NCI-H1092 (cell line): ENCODE measurements at regions not wholly inside any gene's neighbourhood (a gene's known extent, or its start where the extent isn't known, plus 50 kb on each side); places are given as distances from the start of the nearest gene placed in this dataset.
"Not testable (repeated sequence)": the region's sequence is repeated elsewhere in the genome, so short reads cannot be mapped to it uniquely, and the experiment has no call there.

Source experiments
- DNase-seq: peaks from one replicate; lab custom pipeline; 2025; lab: John Stamatoyannopoulos, UW

- no peak for DNase-seq
Observed at GRCh38 chr5:2569774-2570542, 181.5 kb downstream of the IRX2 start.

DNA sequence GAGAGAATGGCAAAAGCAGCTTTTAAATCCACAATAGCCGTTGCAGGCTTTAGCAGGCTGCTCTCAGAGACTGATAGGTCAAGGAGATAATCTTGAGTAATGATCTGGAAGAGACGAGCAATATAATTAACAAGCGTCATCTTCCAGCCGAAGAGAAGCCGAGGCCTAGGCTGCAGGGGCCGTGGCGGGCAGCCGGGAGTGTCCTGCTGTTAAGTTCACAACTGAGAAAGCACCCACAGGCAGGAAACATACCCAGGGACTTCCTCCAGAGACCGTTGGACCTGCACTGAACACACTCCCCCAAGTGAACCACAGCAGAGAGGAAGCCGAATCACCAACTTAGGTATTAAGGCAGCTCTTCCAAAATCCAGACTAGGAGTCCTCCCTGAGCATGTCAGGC is 182.3 kb downstream of the IRX2 start:
- no peak for DNase-seq

GRCh38 chr5:2566284-2566683 is 185.2 kb downstream of the IRX2 start:
- DNase-seq: no peak

DNA sequence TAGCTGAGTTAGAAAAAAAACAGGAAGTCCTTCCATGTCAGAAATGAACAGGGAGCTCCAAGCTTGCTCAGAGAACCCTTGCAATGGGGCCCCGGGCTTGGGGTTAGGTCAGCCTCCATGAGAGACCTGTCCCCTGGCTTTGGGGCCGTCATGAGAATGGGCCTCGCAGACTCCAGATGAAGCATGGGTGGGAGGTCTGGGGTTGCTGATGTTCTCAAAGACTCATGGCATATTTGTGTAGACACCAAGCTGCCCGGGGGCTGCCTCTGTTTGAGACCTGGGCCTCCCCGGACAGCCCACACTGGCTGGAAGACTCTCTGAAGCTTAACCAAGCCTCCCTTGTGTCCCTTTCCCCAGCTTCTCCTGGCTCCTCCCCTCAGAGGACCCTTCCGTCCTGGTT is 186.3 kb downstream of the IRX2 start:
- DNase-seq: no peak

- no peak for DNase-seq
Observed at GRCh38 chr5:2563046-2563445, 188.4 kb downstream of the IRX2 start.

GRCh38 chr5:2562036-2562435 is 189.4 kb downstream of the IRX2 start:
- DNase-seq: no peak

GRCh38 chr5:2560435-2560834 is 191.0 kb downstream of the IRX2 start:
- DNase-seq: no peak

DNA sequence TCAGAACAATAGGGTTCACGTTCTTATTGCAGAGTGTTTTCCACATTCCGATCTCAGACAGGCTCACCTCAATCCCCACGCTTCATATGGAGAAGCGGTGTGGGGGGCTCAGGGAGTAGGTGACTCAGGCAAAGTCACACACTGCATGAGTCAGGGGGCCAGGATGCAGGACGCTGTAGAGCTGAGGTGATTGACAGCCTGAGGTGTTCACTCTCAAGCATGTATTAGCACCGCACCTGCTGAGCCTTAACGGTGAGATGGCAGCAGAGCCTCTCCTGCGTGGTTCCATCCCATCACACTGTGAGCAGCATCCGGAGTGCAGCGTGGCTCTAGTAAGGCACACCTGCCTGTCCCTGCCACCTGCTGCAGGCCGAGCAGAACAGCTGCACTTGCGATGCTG is 194.0 kb downstream of the IRX2 start:
- no peak for DNase-seq

GRCh38 chr5:2556375-2556966 is 195.0 kb downstream of the IRX2 start:
- no peak for DNase-seq

GRCh38 chr5:2553611-2554010 is 197.9 kb downstream of the IRX2 start:
- DNase-seq: no peak

DNA sequence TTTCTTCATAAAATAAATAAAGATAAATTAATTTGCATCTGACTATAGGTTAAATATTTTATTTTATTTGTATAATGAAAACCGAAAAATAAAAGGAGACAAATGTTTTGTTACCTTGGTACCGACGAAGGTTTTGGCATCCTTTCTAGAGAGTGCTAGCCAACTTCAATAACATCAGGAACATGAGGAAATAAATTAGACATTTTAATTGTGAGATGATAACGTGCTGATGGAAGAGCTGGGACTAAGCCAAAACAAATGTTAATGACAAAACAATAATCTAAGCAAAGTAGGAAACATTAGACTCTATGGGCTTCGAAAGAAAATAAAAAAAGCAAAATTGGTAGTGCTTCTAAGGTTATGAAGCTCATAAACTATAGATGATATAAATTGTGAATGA is 201.0 kb downstream of the IRX2 start:
- peak; percentile 47 for DNase-seq

- no peak for DNase-seq
Observed at GRCh38 chr5:2549900-2550299, 201.6 kb downstream of the IRX2 start.

DNA sequence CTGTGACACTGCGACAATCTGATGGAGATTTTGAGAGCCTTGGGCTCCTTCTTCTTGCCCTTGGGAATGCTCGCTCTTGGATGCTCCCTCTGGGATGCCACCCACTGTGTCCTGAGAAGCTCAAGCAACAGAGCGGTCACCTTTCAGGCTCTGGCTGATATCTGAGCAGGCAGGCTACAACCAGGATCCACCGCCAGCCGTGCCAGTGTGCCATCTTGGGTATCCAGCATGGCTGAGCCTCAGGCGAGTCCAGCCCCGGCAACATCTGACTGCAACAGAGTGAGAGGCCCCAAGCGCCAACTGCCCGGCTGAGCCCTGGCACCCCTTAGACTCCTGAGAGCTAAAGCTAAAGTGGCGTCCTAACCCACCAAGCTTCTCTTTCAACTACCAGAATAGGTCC is 202.1 kb downstream of the IRX2 start:
- DNase-seq: no peak

- no peak for DNase-seq
Observed at GRCh38 chr5:2546938-2547337, 204.5 kb downstream of the IRX2 start.

GRCh38 chr5:2544003-2544402 is 207.5 kb downstream of the IRX2 start:
- DNase-seq: no peak

- no peak for DNase-seq
Observed at GRCh38 chr5:2542821-2543220, 208.7 kb downstream of the IRX2 start.

- no peak for DNase-seq
Observed at GRCh38 chr5:2542026-2542425, 209.5 kb downstream of the IRX2 start.

DNA sequence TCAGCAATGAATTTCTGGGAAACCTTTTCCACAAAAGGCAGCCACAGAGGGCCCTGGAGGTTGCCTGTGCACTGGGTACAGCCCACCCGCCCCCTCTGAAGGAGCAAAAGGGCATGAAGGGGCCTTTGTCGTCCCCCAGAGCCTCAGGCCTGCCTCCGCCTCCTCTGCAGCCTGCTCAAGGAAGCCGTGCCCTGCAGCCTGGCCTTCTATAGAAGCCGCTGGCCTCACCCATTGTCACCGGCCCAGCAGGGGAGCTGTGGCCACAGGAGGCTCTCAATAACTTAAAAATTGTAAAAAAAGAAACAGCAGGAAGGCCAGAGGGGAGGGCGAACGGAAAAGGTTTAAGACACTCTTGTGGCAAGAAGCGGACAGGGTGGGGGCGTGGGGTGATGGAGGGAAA is 213.3 kb downstream of the IRX2 start:
- DNase-seq: no peak

DNA sequence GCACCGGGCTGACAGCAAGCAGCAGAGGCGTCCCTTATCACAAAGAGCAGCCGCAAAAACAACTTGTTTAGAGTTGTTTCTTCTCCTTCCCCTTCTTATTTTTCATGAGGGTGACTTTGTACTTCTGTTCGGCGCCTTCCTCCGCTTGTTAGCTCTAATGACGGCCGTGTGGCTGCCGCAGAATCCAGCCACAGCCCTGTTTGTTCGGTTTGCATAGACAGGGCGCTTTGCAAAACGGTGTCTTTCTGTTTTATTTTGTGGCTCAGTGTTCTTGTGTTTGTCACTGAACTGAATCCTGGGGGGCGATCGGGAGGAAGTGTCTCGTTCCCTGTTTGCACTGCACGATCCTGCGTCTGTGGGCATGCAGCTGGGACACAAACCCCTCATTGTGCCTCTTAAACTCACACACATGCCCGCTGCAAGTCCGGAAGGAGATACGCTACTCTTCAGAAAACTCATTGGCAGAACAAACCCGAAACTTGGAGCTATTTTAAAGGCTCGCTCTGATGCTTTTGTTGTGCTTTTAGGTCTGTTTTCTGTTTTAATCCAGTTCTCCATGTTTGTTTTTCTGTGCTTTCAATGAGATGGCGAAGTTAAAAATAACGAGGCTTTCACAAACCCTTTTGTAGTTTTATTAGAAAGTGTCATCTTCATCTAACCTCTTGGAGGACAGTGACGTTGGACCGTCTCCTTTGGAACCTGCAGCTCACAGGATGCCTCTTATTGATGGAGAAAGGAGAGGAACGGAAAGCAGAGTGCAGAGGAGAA is 213.9 kb downstream of the IRX2 start:
- DNase-seq: no peak

DNA sequence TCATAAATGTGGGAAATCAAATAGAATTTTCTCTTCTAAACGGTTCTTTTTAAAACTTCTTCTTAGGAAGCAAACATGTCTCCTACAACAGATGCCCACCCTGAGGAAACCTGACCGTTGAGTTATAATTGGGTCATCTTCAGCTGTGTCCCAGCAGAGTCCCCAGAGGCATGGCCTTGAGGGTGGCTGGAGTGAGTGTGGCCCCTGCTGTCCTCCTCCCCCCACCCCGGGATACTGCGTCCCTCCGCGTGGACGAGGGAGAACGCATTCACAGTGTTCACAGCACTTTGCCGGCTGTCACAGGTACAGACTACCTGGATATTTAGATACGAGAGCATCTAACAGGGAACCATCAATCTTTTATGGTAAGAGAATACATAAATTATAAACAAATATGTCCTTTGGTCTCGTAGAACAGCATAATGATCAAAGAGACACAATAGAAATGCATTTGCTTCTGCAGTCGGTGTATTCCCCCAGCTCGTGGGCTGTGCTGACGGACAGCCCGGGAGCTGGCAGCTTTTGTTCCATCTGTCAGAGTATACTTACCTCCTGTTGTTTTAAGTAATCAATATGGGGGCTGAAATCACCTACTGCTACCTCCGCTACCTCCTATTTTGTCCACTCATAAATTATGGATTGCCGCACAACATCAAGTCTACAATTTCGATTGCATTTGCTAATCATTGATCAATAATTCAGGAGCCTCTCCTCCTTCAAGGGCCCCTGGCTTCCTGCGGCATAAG is 214.7 kb downstream of the IRX2 start:
- no peak for DNase-seq

GRCh38 chr5:2534970-2535369 is 216.5 kb downstream of the IRX2 start:
- DNase-seq: no peak

- no peak for DNase-seq
Observed at GRCh38 chr5:2534251-2534650, 217.2 kb downstream of the IRX2 start.

DNA sequence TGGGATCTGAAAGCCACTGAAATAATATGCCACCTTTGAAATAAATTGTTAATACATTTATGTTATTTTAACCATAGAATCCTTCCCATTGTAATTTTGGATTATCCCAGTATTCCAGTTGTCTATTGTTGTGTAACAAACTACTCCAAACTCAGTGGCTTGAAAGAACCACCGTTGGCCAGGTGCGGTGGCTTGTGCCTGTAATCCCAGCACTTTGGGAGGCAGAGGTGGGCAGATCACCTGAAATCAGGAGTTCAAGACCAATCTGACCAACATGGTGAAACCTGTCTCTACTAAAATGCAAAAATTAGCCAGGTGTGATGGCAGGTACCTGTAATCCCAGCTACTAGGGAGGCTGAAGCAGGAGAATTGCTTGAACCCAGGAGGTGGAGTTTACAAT is 217.6 kb downstream of the IRX2 start:
- not testable (repeated sequence) for DNase-seq
